Stimulated activated naive B cell treated with anti-CD40 and anti-IgM and Interleukin-4, amounts not matched to agents 10 μg/mL and 1 μg/mL and 100 μg/mL, for 72 hours (primary cell): ENCODE measurements at regions not wholly inside any gene's neighbourhood (a gene's known extent, or its start where the extent isn't known, plus 50 kb on each side); places are given as distances from the start of the nearest gene placed in this dataset.
A peak's percentile ranks its signal among the peaks of the same experiment; 100 is the strongest.
"Not testable (repeated sequence)": the region's sequence is repeated elsewhere in the genome, so short reads cannot be mapped to it uniquely, and the experiment has no call there.

ENCODE experiments used
- ATAC-seq, 2 donors: fragments of 150-1000 bp; cut with Tn5 transposase; replicated peaks; 2 replicates each; pipeline ENCODE4 v1.10.0; 2021; ENCODE audit warnings: moderate library complexity in 1 of 2
- DNase-seq: peaks from one replicate; pipeline ENCODE4 v3.0.0; 2021
- H3K27ac Mint-ChIP-seq: one replicate; pipeline ENCODE4 v1.8.0; 2022; ENCODE audit warnings: mild to moderate bottlenecking, mixed read lengths
- H3K27me3 Mint-ChIP-seq, 2 donors: one replicate each; pipeline ENCODE4 v1.8.0; 2022; ENCODE audit warnings: mixed read lengths in 2 of 2
- H3K36me3 Mint-ChIP-seq, 2 donors: one replicate each; pipeline ENCODE4 v1.8.0; 2022; ENCODE audit warnings: mixed read lengths in 2 of 2, mild to moderate bottlenecking in 1 of 2
- H3K4me1 Mint-ChIP-seq, 2 donors: one replicate each; pipeline ENCODE4 v1.8.0; 2022; ENCODE audit warnings: mixed read lengths in 2 of 2, mild to moderate bottlenecking in 1 of 2
- H3K4me3 Mint-ChIP-seq, 2 donors: one replicate each; pipeline ENCODE4 v1.8.0; 2022; ENCODE audit warnings: mild to moderate bottlenecking in 2 of 2, mixed read lengths in 2 of 2, moderate library complexity in 1 of 2
- H3K9me3 Mint-ChIP-seq, 2 donors: one replicate each; pipeline ENCODE4 v1.8.0; 2022; ENCODE audit warnings: mixed read lengths in 2 of 2, mild to moderate bottlenecking in 1 of 2

GRCh38 chr6:169130113-169130512, 123.5 kb downstream of the THBS2 start:
- Mint-ChIP-seq H3K4me1 (no peaks in the 10 kb centered on the region), H3K4me3 (no peak overlapping the region), H3K36me3 (no peaks in the 10 kb centered on the region), H3K27me3 (no peaks in the 10 kb centered on the region), H3K9me3 (peaks cover 4 to 8% of the 10 kb centered on the region in 2 donors), H3K27ac (no peak overlapping the region)
- DNase-seq (no peak), ATAC-seq (no peak)

GRCh38 chr6:169121013-169121412, 132.6 kb downstream of the THBS2 start:
- ATAC-seq (no peak), DNase-seq (no peak)
- Mint-ChIP-seq H3K9me3 (peaks cover 0 to 2% of the 10 kb centered on the region in 2 donors), H3K36me3 (no peaks in the 10 kb centered on the region), H3K27me3 (no peaks in the 10 kb centered on the region), H3K4me1 (no peaks in the 10 kb centered on the region), H3K27ac (no peak overlapping the region), H3K4me3 (no peak overlapping the region)

GRCh38 chr6:169119669-169120068, 134.0 kb downstream of the THBS2 start:
- no peaks in the 10 kb centered on the region for H3K36me3 Mint-ChIP-seq
- H3K27ac Mint-ChIP-seq = no peak overlapping the region
- H3K9me3 Mint-ChIP-seq = no peaks in the 10 kb centered on the region
- H3K27me3 Mint-ChIP-seq = peaks cover 0 to 4% of the 10 kb centered on the region in 2 donors
- H3K4me3 Mint-ChIP-seq = no peak overlapping the region
- no peak for DNase-seq
- H3K4me1 Mint-ChIP-seq = no peaks in the 10 kb centered on the region
- ATAC-seq = no peak

GRCh38 chr6:169118346-169118830, 135.3 kb downstream of the THBS2 start:
- no peaks in the 10 kb centered on the region for H3K36me3 Mint-ChIP-seq
- no peak overlapping the region for H3K27ac Mint-ChIP-seq
- peaks cover 0 to 4% of the 10 kb centered on the region in 2 donors for H3K27me3 Mint-ChIP-seq
- no peaks in the 10 kb centered on the region for H3K9me3 Mint-ChIP-seq
- H3K4me1 Mint-ChIP-seq = no peaks in the 10 kb centered on the region
- ATAC-seq = no peak
- no peak for DNase-seq
- no peak overlapping the region for H3K4me3 Mint-ChIP-seq

GRCh38 chr6:169117663-169118062, 136.0 kb downstream of the THBS2 start:
- Mint-ChIP-seq H3K9me3 (no peaks in the 10 kb centered on the region), H3K4me1 (no peaks in the 10 kb centered on the region), H3K27ac (no peak overlapping the region), H3K27me3 (peaks cover 0 to 4% of the 10 kb centered on the region in 2 donors), H3K4me3 (no peak overlapping the region), H3K36me3 (no peaks in the 10 kb centered on the region)
- DNase-seq (no peak), ATAC-seq (no peak)

- H3K4me1 Mint-ChIP-seq = no peaks in the 10 kb centered on the region
- peaks cover 0 to 4% of the 10 kb centered on the region in 2 donors for H3K27me3 Mint-ChIP-seq
- no peak overlapping the region for H3K4me3 Mint-ChIP-seq
- no peaks in the 10 kb centered on the region for H3K36me3 Mint-ChIP-seq
- ATAC-seq (no peak), DNase-seq (no peak)
- H3K27ac Mint-ChIP-seq = no peak overlapping the region
- H3K9me3 Mint-ChIP-seq = no peaks in the 10 kb centered on the region
Observed at GRCh38 chr6:169115632-169116031, 138.0 kb downstream of the THBS2 start.

GRCh38 chr6:169114632-169115031, 139.0 kb downstream of the THBS2 start:
- not testable (repeated sequence) for H3K27ac Mint-ChIP-seq, H3K4me1 Mint-ChIP-seq, ATAC-seq, H3K4me3 Mint-ChIP-seq, DNase-seq, H3K27me3 Mint-ChIP-seq, H3K36me3 Mint-ChIP-seq, H3K9me3 Mint-ChIP-seq

- Mint-ChIP-seq H3K9me3 (peaks cover 5 to 9% of the 10 kb centered on the region in 2 donors), H3K27ac (no peak overlapping the region), H3K4me3 (no peak overlapping the region), H3K27me3 (peaks cover 0 to 4% of the 10 kb centered on the region in 2 donors), H3K36me3 (no peaks in the 10 kb centered on the region), H3K4me1 (no peaks in the 10 kb centered on the region)
- ATAC-seq (peak; percentile 79 to 87), DNase-seq (no peak)
Observed at GRCh38 chr6:169112483-169113320, 140.9 kb downstream of the THBS2 start.

GRCh38 chr6:169111203-169111602, 142.4 kb downstream of the THBS2 start:
- Mint-ChIP-seq H3K4me3 (no peak overlapping the region), H3K4me1 (no peaks in the 10 kb centered on the region), H3K27ac (no peak overlapping the region), H3K9me3 (peaks cover 5 to 9% of the 10 kb centered on the region in 2 donors), H3K36me3 (no peaks in the 10 kb centered on the region), H3K27me3 (peaks cover 0 to 4% of the 10 kb centered on the region in 2 donors)
- DNase-seq (no peak), ATAC-seq (no peak)

- H3K9me3 Mint-ChIP-seq = peaks cover 5 to 9% of the 10 kb centered on the region in 2 donors
- H3K27me3 Mint-ChIP-seq = no peaks in the 10 kb centered on the region
- ATAC-seq (no peak), DNase-seq (no peak)
- no peaks in the 10 kb centered on the region for H3K36me3 Mint-ChIP-seq
- no peaks in the 10 kb centered on the region for H3K4me1 Mint-ChIP-seq
- H3K27ac Mint-ChIP-seq = no peak overlapping the region
- no peak overlapping the region for H3K4me3 Mint-ChIP-seq
Observed at GRCh38 chr6:169109411-169110220, 144.0 kb downstream of the THBS2 start.

- Mint-ChIP-seq H3K36me3 (no peaks in the 10 kb centered on the region), H3K27me3 (no peaks in the 10 kb centered on the region), H3K4me1 (no peaks in the 10 kb centered on the region), H3K27ac (no peak overlapping the region), H3K9me3 (peaks cover 5 to 9% of the 10 kb centered on the region in 2 donors), H3K4me3 (no peak overlapping the region)
- no peak for ATAC-seq
- no peak for DNase-seq
Observed at GRCh38 chr6:169108753-169109152, 144.9 kb downstream of the THBS2 start.

- no peaks in the 10 kb centered on the region for H3K4me1 Mint-ChIP-seq
- H3K9me3 Mint-ChIP-seq = peaks cover 5 to 9% of the 10 kb centered on the region in 2 donors
- no peak overlapping the region for H3K27ac Mint-ChIP-seq
- peaks cover 0 to 3% of the 10 kb centered on the region in 2 donors for H3K27me3 Mint-ChIP-seq
- no peak overlapping the region for H3K4me3 Mint-ChIP-seq
- no peaks in the 10 kb centered on the region for H3K36me3 Mint-ChIP-seq
- DNase-seq = no peak
- no peak for ATAC-seq
Observed at GRCh38 chr6:169106176-169106575, 147.5 kb downstream of the THBS2 start.

GRCh38 chr6:169101981-169102380, 151.7 kb downstream of the THBS2 start:
- H3K36me3 Mint-ChIP-seq = no peaks in the 10 kb centered on the region
- H3K4me3 Mint-ChIP-seq = no peak overlapping the region
- DNase-seq = no peak
- no peaks in the 10 kb centered on the region for H3K4me1 Mint-ChIP-seq
- no peak overlapping the region for H3K27ac Mint-ChIP-seq
- H3K9me3 Mint-ChIP-seq = no peaks in the 10 kb centered on the region
- no peak for ATAC-seq
- peaks cover 7 to 10% of the 10 kb centered on the region in 2 donors for H3K27me3 Mint-ChIP-seq

- Mint-ChIP-seq H3K4me3 (no peak overlapping the region), H3K9me3 (no peaks in the 10 kb centered on the region), H3K36me3 (no peaks in the 10 kb centered on the region), H3K27ac (no peak overlapping the region), H3K27me3 (peaks cover 7 to 10% of the 10 kb centered on the region in 2 donors), H3K4me1 (no peaks in the 10 kb centered on the region)
- ATAC-seq (no peak), DNase-seq (no peak)
Observed at GRCh38 chr6:169101036-169101805, 152.4 kb downstream of the THBS2 start.
